Suppressor macrophage treated with lipopolysaccharide for 1 hour (primary cell): ENCODE measurements at regions not wholly inside any gene's neighbourhood (a gene's known extent, or its start where the extent isn't known, plus 50 kb on each side); places are given as distances from the start of the nearest gene placed in this dataset.

Experiments
- DNase-seq, 3 donors: peaks; one replicate each; pipeline ENCODE4 v3.0.0-alpha.2; 2020 to 2022

DNA sequence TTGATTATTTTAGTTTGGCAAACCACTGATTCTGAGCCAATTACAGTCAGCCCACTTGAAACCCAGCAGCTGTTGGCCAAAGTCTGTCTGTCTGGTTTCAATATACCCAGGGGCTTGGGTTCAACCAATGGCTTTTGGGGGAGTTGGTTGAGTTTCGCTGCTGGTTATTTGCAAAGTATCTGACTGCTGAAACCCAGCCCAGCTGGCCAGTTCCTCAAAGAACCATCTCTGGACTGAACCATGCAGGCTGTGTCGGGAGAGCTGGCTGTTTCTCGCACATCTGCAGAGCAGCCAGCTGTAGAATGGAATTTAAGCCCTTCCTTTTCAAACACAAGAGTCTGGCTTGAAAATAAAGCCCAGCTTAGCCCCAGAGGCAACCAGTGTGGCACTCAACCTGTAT is 66.0 kb upstream of the PAX7 start:
- no peak for DNase-seq

DNA sequence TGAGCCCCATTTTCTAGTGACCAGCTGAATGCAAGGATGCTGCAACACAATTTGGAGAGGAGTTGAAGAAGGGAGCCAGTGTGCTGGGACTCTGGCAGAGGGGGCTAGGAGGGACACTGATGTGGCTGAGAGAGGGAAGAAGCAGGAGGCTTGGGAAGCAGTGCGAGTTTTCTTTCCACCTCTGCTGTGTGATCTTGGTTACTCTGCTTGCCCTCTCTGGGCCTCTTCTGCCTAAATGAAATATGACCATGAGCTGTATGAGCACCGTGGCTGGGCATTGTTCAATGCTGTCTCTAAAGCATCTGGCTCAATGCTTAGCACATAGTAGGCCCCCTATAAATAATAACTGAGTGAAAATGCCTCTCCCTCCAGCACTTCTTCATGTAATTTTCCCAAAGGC is 65.3 kb upstream of the PAX7 start:
- DNase-seq, result no peak

DNA sequence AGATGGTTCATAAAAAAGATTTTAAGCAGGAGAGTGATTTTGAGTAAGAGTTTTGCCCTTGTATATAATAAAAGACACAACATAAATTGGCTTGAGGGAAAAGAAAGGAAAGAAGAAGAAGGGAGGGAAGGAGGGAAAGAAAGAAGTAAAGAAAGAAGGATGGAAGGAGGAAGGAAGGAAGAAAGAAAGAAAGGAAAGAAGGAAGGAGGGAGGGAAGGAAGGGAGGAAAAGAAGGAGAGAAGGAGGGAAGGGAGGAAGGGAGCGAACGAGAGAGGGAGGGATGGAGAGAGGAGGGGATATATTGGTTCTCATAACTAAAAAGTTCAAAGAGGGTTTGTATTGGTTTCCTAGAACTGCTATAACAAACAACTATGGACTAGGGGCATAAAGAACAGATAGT is 62.2 kb upstream of the PAX7 start:
- no peak for DNase-seq

DNA sequence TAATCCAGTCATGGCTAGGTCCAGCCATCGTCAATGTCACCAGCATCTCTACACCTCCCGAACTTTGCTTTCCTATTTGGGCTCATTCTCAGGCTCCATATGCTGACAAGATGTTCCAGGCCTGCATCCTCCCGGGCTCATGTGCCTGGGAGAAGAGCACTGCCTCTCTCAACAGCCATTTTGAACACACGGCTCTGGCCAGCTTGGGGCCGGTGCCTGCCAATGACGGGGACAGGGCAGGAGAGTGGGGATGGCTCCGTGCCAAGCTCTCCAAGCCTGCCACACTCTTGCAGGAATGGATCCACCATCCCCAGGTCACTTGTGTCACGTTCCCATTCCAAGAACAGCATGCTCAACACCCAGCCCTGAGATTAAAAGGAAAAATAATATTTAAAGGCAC is 61.4 kb upstream of the PAX7 start:
- no peak for DNase-seq

DNA sequence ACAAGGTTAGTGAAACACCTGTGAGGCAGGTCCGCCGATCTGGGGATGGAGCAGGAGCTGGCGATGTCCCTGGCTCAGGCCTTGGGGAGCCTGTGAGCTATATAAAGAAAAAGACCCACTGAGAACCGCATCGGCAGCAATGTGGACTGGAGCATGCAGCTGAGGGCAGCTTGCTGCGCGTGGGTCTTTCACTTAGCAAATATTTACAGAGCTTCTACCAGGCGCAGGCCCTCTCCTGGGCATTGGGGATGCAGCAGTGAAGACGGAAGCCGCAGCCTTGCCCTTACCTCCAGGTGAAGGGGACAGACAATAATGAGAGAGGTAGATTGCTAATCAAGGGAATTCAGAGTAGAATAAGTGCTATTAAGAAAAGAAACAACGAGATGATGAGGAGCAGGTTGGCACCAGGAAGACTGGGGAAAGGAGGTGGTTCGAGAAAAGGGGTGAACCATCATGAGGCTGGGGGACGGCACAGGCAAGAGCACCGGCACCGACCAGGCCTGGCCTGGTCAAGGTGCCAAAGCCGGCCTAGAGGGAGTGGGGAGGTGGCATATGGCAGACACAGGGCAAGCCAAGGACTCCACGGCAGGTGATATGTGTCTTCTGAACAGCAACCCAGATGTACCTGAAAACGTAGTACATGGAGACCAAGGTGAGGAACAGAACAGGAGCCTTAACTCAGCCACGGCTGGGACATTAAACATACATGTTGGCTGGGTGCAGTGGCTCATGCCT is 60.7 kb upstream of the PAX7 start:
- DNase-seq, result no peak

DNA sequence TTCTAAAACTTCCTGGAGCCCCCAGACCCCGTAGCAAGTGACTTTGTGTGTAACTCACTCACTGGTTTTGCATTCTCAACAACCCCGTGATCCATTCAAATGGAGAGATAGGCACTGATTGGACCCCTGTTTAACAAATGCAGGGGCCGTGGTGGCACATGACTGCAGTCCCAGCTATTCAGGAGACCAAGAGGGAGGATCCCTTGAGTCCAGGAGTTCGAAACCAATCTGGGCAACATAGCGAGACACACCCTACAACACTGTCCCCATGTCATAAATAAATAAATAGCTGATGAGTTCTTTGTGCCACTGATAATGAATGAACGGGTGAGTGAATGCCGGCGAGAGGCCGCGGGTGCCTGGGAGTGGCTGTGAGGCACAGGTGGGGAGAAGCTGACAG is 59.4 kb upstream of the PAX7 start:
- DNase-seq, result no peak

DNA sequence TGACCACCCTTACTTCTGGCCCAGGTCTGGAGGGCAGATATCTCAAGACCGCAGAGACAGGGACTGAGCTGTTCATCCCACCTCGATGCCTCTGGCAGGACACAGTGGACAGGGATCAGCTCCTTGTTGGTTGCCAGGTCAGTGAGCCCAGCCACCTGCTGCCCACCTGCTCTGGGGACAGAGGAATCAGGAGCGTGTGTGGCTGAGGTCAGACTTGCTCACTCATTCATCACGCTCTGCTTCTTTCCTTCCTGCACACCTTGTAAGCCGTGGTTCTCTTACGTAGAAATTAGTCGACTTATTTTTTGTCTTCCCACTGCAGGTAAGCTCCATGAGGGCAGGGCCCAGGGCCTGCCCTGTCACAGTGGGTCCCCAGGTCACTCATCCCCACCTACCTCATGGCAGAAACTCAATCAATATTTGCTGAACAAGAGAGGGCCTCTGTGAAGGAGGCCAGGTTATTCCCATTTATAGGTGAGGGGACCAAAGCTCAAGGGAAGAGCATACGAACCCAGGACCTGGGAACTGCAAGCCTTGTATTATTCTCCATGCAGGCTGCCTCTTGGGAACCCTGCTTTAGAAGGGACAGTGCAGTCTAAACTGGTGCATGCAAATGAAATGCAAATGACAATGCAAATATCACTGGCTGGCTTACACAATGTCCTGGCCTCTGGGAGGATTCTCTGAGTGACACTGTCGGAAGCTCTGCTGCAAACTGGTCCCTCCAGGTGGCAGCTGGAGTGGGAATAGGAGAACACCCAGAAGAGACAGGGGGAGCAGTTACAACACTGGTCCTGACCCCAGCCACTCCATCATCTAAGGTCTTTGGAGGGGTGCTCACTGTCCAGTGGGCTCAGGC is 58.4 kb upstream of the PAX7 start:
- no peak for DNase-seq

DNA sequence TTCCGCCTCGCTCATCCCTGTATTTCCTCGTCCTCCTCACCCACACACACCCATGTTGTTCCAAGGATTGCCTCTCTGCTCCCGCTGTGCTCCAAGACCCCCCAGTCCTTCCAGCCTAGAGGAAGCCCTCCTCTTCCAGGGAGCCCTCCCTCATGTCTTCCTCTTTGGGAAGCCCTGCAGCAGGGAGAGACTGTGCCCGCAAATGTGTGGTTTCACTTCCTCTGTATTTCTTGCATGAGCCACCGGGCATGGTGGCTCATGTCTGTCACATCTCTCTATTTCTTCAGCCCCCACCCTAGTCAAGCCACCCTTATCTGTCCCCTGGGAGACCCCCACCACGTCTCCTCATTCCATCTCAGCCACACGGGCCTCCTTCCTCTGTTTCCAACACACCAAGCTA is 57.5 kb upstream of the PAX7 start:
- peak in 2 of 3 donors; percentile 8 to 10 for DNase-seq

DNA sequence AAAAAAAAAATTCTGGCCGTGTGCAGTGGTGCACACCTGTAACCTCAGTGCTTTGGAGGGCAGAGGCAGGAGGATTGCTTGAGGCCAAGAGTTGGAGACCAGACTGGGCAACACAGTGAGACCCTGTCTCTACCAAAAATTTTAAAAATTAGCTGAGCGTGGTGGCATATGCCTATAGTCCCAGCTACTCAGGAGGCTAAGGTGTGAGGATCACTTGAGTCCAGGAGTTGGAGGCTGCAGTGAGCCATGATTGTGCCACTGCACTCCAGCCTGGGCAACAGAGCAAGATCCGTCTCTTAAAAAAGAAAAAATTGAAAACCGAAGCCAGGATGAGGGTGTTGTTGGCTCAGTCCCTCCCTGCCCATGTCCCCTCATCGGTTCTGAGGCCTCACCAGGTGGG is 55.9 kb upstream of the PAX7 start:
- no peak for DNase-seq

DNA sequence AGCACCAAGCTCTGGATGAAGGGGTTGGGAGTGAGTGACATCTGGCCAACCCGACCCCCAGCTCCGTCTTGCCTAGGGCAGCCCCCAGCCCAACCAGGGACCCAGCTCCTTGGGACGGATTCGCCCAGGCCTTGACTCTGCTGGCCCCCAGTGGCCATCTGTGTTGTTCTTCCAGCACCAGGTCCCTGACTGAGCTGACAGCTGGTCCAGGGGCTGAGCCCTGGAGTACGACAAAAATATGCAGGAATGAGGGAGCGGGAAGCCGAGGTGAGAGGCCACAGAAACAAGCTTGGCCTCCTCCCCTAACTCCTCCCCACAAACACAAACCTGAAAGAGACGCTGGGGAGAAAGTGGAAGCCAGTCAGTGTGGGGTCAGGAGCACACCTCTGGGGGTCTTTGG is 55.0 kb upstream of the PAX7 start:
- peak in 2 of 3 donors; percentile 49 to 83 for DNase-seq

DNA sequence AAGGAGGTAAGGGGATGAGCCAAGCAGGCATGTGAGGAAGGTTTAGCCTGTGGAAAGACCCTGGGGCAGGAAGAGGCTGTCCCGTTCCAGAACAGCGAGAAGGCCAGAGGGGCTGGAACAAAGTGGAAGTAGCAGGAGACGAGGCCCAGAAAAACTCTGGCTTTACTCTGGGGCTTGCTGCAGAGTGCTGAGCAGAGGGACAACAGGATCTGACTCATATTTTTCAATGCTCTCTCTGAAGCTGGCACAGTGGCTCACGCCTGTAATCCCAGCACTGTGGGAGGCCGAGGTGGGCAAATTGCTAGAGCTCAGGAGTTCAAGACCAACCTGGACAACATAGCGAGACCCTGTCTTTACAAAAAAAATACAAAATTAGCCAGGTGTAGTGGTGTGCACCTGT is 52.4 kb upstream of the PAX7 start:
- no peak for DNase-seq

DNA sequence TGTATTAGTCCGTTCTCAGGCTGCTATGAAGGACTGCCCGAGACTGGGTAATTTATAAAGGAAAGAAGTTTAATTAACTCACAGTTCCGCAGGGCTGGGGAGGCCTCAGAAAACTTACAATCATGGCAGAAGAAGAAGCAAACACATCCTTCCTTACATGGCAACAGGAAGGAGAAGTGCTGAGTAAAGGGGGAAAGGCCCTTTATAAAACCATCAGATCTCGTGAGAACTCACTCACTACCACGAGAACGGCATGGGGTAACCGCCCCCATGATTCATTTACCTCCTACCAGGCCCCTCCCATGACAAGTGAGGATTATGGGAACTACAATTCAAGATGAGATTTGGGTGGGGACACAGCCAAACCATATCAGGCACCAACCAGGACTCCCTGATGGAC is 51.4 kb upstream of the PAX7 start:
- peak; percentile 37 to 51 (median 50) for DNase-seq

DNA sequence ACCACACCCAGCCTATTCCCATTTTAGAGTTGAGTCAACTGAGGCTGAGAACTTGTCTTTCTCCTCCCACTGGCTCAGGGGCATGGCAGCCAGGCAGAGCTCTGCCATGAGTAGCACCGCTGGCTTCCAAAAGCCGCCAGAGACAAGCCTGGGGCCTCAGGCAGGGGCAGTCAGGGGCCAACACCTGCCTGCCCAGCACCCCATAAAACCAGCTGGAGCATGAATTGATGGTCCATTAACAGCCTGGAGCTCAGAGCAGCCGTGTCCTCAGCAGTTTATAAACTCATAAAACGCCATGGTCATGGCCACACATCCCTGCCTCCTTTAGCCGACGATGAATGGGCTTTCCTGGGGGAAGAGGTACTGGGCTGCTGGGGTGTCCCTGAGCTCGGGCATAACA is 50.6 kb upstream of the PAX7 start:
- no peak for DNase-seq

DNA sequence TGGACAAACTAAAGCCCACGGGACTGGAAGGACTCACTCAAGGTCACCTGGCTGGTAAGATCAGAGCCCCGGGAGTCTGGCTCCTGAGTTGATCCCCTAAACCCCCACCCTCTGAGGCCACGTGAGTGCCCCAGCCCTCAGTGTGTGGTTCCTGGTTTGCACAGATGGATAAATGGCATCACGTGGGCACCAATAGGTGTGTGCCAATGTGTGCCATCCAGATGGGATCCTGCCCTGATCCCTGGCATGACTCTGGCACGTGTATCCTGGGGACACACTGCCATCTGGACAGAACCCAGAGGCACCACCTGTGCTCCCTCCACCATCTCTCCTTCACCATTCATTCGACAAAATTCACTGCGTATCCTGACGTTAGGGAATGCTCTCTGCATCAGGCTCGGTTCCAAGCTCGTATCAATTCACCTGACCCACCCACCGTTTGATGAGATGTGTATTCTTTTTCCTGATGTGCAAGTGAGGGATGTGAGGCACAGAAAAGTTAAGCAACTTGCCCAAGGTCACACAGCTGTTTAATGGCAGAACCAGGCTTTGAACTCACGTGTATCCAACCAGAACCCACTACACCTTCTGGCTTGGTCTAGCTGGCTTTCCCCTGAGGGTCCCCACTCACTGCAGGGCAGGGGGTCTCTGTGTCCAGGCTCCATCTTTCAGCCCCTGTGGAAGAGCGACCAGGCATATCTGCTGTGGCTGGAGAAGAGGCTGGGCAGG is 49.8 kb upstream of the PAX7 start:
- DNase-seq, result no peak
